Mammary epithelial cell (primary cell): ENCODE measurements at regions not wholly inside any gene's neighbourhood (a gene's known extent, or its start where the extent isn't known, plus 50 kb on each side); places are given as distances from the start of the nearest gene placed in this dataset.

Experiments used
- CTCF ChIP-seq, 2 donors: IDR thresholded peaks in 1 of 2; conservative IDR thresholded peaks in 1 of 2; 2 replicates each; pipeline ENCODE4 v1.5.1; 2011 to 2012; ENCODE audit warnings: inconsistent platforms in 2 of 2, low read length in 2 of 2, mild to moderate bottlenecking in 2 of 2, control low read depth in 1 of 2, low read depth in 1 of 2; ENCODE audit not compliant: insufficient read depth in 1 of 2; ENCODE audit errors: extremely low read depth in 1 of 2
- EZH2 ChIP-seq: IDR thresholded peaks from 2 replicates; pipeline ENCODE4 v1.6.1; 2012; ENCODE audit warnings: low read length, inconsistent platforms, borderline replicate concordance

GRCh38 chr7:119522263-119522662 is 750.7 kb upstream of the KCND2 start:
- no peak for TF ChIP-seq CTCF (conservative IDR thresholded peaks at IDR 0.05 in 1 of 2, IDR thresholded peaks at IDR 0.05 in 1 of 2; ENCODE audit: extremely low read depth in 1 of 2, insufficient read depth in 1 of 2, low read depth in 1 of 2, low read length in 2 of 2)
- no peak for TF ChIP-seq EZH2
